GM12878 (cell line): ENCODE measurements at regions not wholly inside any gene's neighbourhood (a gene's known extent, or its start where the extent isn't known, plus 50 kb on each side); places are given as distances from the start of the nearest gene placed in this dataset.

Source experiments
- ASH2L ChIP-seq: fragments of 300-600, 200-600 bp; sonication (generic); IDR thresholded peaks from 2 replicates; pipeline ENCODE4 v1.6.1; 2017; ENCODE audit warnings: low read depth, mild to moderate bottlenecking, borderline replicate concordance
- GATAD2B ChIP-seq: fragments of 450-650 bp; conservative IDR thresholded peaks from 2 replicates; pipeline ENCODE4 v1.6.1; 2017; ENCODE audit warnings: low read depth, mild to moderate bottlenecking, moderate library complexity
- KDM1A ChIP-seq: fragments of 200-600 bp; sonication (generic); IDR thresholded peaks from 2 replicates; pipeline ENCODE4 v1.6.1; 2016; ENCODE audit warnings: borderline replicate concordance
- MXI1 ChIP-seq: fragments of 150-350 bp; IDR thresholded peaks from 2 replicates; pipeline ENCODE4 v1.6.1; 2011; ENCODE audit warnings: low read depth, mild to moderate bottlenecking, inconsistent platforms, low read length, improper control_type of control experiment
- PAX5 ChIP-seq: IDR thresholded peaks from 2 replicates; pipeline ENCODE4 v1.6.1; 2011; ENCODE audit warnings: low read depth, low read length, borderline replicate concordance
- POLR2AphosphoS5 ChIP-seq: IDR thresholded peaks from 2 replicates; pipeline ENCODE4 v1.6.1; 2011; ENCODE audit warnings: mild to moderate bottlenecking, low read length, inconsistent platforms
- RCOR1 ChIP-seq: conservative IDR thresholded peaks from 2 replicates; pipeline ENCODE4 v1.6.1; 2012; ENCODE audit warnings: low read depth, low read length, improper control_type of control experiment
- SUPT20H ChIP-seq: IDR thresholded peaks from 2 replicates; pipeline ENCODE4 v1.6.1; 2011; ENCODE audit warnings: low read depth, mild to moderate bottlenecking, low read length, moderate library complexity, borderline replicate concordance; ENCODE audit not compliant: control insufficient read depth
- TF ChIP-seq, protein P1 (sequence below): fragments of 450-650 bp; formaldehyde crosslinking; IDR thresholded peaks from 2 replicates; pipeline ENCODE4 v1.4.0; 2020; ENCODE audit warnings: mild to moderate bottlenecking, moderate library complexity
- TF ChIP-seq, protein P2 (sequence below): fragments of 450-650 bp; conservative IDR thresholded peaks from 2 replicates; pipeline ENCODE4 v1.6.1; 2017; ENCODE audit warnings: mild to moderate bottlenecking, moderate library complexity
- TF ChIP-seq, protein P3 (sequence below): IDR thresholded peaks from 2 replicates; pipeline ENCODE4 v1.6.1; 2011; ENCODE audit warnings: borderline replicate concordance, low read depth, mild to moderate bottlenecking, moderate library complexity, low read length; ENCODE audit not compliant: insufficient read depth, poor library complexity, severe bottlenecking

DNA sequence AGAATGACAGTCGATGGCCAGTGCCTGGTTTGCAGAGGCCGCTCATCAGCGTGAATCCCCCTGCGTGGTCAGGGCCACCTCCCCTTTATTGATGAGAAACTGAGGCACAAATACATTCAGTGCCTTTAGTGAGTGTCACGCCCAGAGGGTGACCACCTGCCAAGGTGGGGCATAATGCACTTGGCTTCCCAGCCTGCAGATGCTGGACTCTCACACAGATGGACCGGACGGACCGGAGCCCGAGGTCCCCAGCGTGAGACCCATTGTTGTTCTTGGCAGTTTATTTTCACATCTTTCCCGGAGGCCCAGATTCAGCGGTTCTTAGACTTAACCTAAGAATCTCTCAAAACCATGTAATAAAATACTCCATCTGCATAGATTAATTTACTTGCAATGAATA lies 74.4 kb downstream of the YTHDF1 start (continued):
- TF ChIP-seq, protein P1, sequence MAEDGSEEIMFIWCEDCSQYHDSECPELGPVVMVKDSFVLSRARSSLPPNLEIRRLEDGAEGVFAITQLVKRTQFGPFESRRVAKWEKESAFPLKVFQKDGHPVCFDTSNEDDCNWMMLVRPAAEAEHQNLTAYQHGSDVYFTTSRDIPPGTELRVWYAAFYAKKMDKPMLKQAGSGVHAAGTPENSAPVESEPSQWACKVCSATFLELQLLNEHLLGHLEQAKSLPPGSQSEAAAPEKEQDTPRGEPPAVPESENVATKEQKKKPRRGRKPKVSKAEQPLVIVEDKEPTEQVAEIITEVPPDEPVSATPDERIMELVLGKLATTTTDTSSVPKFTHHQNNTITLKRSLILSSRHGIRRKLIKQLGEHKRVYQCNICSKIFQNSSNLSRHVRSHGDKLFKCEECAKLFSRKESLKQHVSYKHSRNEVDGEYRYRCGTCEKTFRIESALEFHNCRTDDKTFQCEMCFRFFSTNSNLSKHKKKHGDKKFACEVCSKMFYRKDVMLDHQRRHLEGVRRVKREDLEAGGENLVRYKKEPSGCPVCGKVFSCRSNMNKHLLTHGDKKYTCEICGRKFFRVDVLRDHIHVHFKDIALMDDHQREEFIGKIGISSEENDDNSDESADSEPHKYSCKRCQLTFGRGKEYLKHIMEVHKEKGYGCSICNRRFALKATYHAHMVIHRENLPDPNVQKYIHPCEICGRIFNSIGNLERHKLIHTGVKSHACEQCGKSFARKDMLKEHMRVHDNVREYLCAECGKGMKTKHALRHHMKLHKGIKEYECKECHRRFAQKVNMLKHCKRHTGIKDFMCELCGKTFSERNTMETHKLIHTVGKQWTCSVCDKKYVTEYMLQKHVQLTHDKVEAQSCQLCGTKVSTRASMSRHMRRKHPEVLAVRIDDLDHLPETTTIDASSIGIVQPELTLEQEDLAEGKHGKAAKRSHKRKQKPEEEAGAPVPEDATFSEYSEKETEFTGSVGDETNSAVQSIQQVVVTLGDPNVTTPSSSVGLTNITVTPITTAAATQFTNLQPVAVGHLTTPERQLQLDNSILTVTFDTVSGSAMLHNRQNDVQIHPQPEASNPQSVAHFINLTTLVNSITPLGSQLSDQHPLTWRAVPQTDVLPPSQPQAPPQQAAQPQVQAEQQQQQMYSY (CRISPR knock-in tag), result no peak
- TF ChIP-seq, protein P2, sequence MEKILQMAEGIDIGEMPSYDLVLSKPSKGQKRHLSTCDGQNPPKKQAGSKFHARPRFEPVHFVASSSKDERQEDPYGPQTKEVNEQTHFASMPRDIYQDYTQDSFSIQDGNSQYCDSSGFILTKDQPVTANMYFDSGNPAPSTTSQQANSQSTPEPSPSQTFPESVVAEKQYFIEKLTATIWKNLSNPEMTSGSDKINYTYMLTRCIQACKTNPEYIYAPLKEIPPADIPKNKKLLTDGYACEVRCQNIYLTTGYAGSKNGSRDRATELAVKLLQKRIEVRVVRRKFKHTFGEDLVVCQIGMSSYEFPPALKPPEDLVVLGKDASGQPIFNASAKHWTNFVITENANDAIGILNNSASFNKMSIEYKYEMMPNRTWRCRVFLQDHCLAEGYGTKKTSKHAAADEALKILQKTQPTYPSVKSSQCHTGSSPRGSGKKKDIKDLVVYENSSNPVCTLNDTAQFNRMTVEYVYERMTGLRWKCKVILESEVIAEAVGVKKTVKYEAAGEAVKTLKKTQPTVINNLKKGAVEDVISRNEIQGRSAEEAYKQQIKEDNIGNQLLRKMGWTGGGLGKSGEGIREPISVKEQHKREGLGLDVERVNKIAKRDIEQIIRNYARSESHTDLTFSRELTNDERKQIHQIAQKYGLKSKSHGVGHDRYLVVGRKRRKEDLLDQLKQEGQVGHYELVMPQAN, result no peak
- TF ChIP-seq MXI1 (no peak), ASH2L (no peak), GATAD2B (no peak), KDM1A (no peak), SUPT20H (no peak), PAX5 (no peak), RCOR1 (no peak), POLR2AphosphoS5 (no peak)
- TF ChIP-seq, protein P3, sequence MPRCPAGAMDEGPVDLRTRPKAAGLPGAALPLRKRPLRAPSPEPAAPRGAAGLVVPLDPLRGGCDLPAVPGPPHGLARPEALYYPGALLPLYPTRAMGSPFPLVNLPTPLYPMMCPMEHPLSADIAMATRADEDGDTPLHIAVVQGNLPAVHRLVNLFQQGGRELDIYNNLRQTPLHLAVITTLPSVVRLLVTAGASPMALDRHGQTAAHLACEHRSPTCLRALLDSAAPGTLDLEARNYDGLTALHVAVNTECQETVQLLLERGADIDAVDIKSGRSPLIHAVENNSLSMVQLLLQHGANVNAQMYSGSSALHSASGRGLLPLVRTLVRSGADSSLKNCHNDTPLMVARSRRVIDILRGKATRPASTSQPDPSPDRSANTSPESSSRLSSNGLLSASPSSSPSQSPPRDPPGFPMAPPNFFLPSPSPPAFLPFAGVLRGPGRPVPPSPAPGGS, result no peak
- TF ChIP-seq, all 136 proteins: peak for 0
